ENCODE measurements at regions not wholly inside any gene's neighbourhood (a gene's known extent, or its start where the extent isn't known, plus 50 kb on each side); places are given as distances from the start of the nearest gene placed in this dataset.

- no peak for TF ChIP-seq CTCF (IDR thresholded peaks at IDR 0.05 in 8 of 11, conservative IDR thresholded peaks at IDR 0.05 in 3 of 11)
- no peak for TF ChIP-seq POLR2A (IDR thresholded peaks at IDR 0.05)
These were observed 280.9 kb upstream of the KCNMB2 start for GRCh38 chr3:178255315-178255714.

Measured in spleen (tissue), 7 donors.